ENCODE measurements at regions not wholly inside any gene's neighbourhood (a gene's known extent, or its start where the extent isn't known, plus 50 kb on each side); places are given as distances from the start of the nearest gene placed in this dataset.
A peak's percentile ranks its signal among the peaks of the same experiment; 100 is the strongest.

DNA sequence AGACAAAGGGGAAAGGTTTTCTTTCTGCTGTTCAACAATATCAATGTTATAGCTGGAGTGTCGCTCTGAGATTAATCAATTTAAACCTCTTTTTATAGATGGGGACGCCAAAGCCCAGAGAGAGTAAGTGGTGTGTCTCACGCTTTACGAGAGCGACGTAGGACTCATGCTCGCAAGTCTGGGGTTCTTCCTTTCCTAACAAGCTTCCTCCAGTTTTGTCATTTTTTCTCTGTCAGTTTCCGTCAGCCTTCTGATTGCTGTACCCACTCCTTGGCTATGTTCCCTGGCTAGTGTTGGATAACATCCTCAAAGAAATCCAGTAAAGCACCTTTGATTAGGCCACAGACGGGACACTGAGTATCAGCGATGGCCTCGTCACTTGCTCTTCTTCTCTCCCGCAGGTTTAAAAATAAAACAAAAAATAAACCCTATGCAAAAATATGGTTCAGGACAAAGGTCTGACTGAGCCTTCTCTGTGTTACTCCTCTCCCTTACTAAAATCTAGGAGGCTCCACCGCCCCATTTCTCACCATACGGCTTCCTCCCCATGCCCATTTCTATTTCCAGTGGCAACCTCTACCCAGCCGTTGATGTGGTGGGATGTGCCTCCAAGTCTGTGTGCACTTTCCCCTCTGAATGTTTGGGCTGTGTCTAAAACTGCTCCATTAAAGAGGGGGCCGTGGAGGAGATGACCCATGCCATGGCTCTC, 172.7 kb upstream of the PARP11 start:
- no peak for DNase-seq

DNA sequence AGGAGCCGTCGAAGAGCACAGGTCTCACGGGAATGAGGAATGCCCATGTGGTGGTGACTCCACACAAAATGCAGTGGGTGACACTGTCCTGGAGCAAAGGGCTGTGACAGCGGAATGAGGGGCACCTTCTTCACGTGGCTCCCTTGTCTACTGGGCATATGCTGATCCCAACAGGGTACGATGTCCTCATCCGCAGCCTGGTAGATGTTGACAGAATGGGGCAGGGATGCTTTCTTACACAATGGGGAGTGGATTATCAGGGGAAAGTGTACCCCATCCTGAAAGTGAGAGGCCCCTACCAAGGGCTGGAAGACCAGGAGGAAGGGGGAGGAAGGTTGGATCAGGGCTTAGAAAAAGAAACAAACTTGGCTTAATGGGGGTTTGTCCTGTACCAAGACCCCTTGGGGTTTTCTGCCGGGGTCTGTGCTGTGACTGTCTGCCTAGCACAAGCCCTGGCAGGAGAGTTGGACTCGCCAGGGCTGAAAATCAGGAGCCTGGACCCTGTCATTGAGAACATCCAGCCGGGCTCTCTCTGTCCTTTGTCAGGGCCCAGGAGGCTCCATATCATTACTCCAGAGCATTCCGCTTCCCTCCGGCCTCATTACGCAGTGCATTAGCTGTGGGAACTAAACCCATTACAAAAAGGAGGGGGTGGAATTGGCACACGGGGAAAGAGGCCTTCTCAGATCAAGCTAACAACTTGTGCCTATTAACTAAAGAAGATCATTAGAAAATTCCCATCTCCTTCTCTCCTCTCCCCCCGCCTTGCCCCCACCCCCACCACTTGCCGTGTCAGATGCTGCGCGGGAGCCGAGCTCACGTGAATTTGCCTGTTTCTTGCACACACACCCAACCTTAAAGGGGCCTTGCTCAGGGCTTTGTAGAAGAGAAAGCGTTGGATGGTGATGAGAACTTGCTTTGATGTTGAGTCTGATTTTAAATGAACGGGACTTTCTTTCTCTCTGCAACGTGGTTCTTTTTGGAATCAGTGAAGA, 171.8 kb upstream of the PARP11 start:
- DNase-seq: no peak

DNA sequence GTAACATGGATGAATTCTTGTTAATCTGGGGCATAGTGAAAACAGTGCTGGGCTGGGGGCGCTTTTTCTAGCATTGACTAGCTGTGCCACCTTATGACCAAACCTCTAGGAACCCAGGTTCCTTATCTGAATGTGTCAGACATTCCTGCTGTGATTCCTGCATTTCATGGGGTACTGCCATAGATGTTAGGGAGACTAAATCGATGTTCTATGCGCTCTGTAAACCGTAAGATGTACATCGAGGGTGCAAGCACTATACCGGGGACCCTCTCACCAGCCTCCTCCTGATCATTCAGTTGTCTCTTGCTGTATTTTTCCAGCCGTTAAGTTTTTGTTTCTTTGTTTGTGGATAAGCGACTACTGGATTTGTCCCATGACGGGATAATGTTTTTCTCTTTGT, 170.9 kb upstream of the PARP11 start:
- DNase-seq: no peak

DNA sequence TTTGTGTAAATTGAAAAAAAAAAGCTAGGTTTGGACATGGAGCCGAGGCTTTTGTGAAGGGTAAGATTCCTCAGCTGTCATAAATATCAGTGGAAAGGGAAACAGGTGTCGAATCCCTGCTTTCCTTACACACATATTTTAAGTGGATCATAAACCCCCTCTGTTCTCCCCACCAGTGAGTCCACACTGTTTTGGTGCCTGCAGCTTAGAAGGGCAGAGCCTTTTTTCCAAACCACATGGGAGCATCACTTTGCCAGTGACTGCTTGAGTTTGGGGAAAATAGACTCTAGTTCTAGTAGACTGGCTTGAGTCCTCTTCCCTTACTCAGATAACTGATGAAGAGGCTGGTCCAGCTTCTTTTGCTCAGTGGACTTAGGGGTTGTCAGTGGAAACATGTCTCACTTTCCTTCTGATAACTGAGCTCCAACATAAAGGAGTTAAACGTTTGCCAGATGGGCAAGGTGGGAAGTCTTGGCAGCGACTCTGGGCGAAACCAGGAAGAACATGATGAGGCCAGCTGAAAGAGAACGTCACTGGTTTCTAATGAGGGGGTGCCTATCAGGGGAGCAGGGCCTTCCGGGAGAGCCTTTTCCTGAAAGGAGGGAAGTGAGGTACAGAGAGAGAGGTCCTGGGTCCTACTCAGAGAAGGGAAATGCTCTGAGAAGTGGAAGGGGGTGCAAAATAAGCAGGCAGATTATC, 168.1 kb upstream of the PARP11 start:
- DNase-seq: no peak

DNA sequence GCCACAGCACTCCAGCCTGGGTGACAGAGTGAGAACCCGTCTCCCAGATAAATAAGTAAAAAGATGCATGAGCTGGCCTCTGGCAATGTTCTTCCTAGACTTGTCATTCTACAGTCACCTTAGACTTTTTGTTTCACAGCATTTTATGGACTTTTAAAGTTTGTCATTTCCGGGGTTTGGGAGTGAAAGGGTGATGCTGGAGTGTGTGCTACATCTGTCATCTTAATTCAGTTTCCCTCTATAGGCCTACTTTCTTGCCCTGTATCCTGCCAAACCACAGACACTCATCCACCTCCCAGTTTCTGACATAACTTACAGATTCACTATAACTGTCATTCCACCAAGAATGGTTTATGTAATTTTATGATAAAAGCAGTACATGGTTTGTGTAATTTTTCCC, 166.7 kb upstream of the PARP11 start:
- DNase-seq: no peak

DNA sequence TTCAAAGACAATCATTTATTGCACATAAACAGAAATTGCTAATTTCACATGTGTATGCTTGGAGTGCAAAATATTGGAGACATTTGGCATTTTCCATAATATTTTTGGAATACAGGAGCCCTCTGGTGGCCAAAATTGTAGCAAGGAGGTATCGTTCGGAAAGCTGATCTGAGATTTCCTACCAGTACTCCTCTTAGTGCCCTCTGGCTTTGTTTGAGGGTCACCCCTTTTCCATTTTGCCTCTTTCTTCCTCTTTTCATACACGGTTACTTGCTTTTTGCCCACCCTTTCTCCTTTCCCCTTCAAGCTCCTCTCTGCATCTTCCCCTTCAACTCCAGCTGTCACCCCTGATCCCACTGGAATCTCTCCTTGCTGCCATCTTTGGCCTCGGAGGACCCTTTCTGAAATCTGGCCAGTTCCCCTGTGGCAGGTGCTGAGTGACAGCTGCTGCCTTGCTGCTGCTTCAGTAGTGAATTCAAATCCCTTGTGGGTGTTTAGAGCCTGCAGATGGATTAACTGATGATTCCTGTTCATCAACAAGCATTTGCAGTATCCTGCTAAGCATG, 164.6 kb upstream of the PARP11 start:
- DNase-seq: peak in 1 of 2 experiments; percentile 1

DNA sequence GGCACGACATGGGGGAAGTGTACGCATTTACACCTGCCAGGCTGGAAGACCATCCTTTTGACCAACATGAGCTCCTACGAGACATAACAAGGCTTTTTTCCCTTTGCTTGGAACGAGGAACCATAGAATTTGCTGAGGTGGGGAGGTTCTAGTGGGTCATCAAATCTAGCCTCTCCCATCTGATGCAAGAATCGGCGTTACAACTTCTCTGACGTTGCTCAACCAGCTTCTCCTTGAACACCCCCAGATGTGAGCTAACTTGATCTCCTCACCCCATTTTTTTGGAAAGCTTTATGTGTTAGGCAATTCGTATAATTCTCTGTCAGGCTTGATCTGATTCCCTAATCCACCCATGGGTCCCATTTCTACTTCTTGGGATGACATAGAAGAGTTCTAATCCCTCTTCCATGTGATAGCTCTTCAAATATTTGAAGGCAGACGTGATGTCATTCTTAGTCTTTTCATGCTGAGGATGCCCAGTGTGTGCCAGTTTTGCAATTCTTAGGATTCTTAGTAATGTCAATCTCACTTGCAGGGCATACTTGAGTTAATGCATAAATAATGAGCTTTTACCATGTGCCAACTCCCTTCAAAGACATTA, 163.6 kb upstream of the PARP11 start:
- DNase-seq: no peak

DNA sequence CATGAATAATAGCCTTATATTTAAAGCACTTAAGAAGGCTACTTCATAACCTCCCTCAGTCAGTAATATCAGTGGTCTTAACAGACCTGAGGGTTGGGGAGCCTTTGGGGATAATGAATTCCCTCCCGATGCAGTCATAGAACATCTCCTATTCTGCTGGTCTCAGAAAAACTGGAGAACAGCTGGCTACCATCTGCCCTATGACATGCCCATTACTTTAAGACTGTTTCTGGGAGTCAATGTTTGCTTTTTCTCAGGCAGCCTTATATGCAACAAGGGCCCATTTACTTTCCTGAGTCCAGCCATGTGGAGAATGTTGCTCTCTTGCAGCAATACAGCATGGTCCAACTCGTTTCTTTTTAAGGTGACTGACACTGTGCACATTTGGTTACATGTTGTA, 161.7 kb upstream of the PARP11 start:
- no peak for DNase-seq

DNA sequence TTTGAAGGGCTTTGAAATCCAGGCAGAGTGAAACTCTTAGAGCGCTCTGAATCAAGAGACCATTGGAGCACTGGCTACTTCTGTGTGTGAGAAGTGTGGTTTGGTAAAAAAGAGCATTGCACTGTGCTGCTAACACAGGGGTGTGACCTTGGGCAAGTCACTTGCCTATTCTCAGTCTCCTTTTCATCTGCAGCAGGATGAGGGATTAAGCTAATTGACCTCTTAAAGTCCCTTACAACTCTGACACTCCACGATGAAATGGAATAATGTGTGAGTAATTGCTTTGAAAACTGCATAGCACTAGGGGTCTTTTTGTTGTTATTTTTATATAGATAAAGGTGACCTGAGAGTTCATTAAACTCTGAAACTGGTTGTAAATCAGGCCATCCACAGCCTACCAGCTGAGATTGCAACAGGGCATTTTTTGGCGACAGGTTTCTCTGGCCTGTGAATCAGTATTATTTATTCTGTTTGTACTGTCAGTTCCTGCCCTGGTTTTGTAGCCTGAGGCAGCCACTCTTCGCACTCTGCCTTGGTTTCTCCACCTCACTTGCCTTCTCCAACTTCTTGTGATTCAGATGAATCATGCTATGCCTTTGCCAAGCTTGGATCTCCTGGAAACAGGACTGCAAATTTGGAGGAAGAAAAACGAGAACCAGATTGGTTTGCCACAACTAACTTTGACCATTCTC, 159.9 kb upstream of the PARP11 start:
- DNase-seq: no peak

DNA sequence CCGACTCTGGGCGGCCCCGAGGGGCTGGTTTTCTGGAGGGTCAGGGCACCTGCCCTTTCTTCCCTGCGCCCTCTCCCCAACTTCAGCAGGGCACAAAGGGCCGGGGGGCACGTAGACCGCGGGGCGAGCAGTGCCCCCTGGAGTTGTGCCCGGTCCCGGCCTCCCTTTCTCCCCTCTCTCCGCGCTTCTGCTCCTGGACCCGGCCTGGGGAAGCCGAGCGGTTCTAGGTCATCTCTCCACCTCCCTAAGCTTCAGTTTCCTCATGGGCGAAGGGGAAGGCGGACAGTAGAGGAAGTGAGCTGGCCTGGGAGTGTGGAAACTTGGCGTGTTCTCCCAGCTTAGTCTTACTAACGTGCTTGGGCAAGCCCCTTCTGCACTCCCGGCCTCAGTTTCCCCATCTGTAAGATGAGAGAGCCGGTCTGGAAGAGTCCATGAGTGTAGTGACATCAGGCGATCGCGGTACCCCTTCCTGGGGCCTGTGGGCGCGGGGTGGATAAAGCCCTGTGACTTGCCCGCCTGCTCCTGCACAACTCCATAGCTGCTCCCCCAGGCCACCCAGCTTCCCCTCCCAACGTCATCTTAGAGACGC, 158.6 kb upstream of the PARP11 start:
- DNase-seq: no peak

DNA sequence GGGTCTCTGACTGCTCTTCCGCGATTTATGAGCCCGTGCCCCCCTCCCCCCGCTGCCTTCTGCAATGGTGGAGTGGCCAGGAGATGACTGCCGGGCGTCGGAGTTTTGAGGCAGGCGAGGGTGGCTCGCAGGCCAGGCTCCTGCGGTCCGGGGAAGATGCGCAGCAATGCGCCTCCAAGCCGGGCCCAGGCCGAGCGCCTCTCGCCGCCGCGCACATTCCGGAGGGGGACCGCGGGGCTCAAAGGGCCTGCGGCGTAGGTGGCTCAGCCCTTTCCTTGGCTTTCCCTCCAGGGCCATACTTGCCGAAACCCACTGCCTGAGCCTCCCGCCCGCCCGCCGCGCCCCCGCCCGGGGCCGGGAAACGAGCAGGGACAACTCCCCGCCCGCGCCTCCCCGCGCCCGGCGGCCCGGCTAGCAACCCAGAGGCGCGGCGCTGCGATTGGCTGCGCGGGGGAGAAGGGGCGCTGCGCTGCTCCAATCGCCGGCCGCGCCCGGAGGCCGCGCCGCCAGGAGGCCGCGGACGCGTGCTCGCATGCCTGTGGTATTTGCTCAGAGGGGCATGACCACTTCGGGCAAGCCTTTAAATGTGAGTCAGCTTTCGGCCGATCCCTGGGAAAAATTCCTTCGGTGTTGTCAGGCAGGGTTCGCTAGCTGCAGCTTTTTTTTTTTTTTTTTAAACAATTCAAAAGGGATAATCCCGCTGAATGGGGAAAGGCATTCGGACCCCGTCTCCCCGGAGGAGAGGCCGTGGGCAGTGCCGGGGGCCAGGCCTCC, 157.9 kb upstream of the PARP11 start:
- DNase-seq: no peak

DNA sequence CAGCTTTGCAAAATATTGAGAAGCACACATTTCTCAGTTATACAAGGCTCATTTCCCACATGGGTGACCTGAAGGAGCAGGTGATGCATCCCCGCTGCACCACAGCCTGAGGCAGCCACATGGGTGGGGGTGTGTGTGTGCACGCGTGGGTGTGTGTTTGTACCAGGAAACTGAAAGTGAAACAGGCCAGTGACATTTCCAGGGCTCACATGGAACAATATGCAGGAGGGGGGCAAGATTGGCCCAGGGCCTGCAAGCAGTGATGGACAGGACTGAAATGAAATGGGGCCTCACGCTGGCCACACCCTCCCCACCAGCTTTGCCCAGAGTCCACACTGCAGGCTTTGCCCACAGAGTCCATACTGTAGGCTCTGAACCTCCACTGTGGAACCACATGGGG, 154.2 kb upstream of the PARP11 start:
- no peak for DNase-seq

DNA sequence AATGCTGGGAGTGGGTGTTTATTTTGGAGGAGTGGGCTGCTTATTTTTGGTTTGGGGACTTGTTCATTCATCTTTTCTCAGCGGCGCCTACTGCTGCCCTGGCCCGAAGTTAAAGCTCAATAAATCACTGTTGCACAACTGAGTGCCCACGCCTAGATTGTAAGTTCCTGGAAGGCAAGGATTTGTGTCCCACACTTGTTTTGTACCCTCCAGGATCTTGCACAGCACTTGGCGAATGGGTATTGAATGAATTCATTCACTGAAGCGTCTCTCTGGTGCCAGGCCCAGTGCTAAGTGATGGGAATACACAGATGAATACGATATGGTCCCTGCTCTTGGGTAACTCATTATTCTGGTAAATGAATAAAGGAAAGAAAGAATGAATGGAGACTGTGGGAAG, 153.3 kb upstream of the PARP11 start:
- no peak for DNase-seq

DNA sequence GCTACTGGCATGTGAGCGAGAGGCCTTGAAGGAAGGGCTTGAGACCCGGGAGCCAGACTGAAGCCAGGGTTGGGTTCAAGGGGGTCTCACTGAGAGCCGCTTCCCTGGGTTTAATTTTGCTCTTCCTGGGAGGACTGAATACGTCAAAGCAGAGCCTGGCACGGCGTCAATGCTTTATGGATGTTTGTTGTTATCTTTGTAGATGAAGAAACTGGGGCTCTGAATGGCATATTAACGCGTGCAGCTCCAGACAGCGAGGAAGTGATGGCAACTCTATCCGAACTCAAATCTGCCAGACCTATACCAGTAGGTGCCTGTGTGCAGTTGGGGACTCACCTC, 152.8 kb upstream of the PARP11 start:
- no peak for DNase-seq

DNA sequence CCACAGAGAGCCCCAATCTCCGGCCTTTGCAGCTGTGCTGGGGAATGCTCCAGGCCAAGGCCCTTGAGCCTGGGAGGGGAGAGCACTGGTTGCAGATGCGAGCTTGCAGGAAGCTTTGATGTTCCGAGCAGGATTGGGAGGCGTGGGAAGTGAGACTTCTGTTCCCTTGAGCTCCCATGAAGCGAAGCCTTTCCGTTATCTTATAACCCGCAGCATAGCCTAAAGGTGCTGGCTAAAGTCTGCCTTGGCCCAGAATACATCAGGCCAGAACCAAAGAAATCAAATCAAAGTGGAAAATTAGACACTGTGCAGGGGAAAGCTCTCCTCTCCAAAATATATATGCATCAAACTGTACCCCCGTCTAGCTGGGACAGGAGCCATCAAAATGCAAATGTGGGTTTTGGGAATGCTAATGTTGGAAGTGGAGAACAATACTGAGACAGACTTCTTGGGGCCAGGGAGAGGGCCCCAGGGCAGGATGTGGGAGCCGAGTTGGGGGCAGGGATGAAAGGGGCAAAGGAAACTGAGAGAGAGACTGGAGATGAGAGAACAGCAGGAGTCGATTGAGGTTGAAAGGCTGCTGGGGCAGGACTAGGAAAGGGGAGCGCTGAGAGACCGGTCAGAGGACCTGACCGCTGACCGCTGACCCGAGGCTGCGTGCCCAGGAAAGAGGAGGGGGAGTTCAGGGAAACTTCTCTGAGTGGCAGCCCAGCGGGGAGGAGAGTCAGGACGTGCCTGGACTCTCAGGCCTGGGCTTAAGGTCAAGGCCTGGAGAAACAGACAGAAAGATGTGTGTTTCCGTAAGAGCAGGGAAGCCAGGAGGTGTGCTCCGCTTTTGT, 152.2 kb upstream of the PARP11 start:
- DNase-seq: no peak

DNA sequence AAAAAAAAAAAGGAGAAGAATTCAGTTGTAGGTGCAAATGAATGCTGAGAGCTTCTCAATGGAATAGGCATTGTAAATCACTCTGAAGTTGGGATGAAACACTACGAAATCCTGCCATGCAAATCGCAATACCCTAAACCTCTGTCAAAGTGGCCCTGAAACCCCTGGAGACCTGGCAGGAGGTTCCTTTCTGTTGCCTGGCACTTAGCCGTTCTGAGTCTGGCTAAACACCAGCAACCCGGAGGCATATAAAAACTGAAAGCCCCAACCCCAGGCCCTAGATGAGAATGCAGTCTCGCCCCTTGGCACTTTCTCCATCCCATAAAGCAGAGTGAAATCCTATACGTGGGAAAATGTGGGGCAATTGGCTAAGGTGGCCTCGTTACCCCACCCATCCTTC, 151.5 kb upstream of the PARP11 start:
- DNase-seq: no peak

DNA sequence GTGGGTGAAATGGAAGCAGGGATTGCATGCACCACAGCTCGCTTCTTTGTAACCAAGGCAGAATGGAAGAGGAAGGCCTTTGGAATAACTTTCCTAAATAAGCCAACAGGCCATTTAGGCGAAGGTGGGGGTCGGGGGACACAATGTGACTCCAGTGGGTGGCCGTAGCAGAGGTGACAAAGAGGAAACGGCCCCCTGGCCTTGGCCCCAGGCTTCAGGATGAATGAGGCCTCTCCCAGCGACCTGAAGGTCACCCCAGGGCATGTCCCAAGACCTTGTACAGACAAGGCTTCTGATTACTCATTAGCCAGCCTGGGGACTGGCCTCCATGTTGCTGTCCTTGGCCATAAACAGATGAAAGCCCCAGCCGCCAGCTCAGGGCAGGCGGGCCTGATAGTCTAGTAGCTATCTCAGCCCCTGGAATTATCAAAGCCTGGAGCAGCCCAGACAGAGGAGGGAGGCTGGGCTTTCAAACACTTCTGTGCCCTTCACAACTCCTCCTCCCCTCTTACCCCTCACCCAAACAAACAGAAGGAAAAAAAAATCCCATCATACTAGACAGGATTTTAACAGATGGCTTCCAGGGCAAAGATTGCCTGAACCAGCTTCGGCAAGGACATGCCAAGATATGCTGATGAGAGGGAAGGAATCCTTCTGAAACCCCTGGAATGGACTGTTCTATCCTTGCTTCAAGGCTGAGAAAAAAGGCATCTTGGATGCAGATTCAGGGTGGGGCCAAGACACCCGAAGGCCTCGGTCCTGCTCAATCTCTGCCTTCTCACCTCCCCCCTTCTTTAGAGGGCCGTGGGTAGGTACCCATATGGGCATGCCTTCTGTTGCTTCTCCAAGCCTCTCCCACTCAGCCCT, 142.3 kb upstream of the PARP11 start:
- no peak for DNase-seq

DNA sequence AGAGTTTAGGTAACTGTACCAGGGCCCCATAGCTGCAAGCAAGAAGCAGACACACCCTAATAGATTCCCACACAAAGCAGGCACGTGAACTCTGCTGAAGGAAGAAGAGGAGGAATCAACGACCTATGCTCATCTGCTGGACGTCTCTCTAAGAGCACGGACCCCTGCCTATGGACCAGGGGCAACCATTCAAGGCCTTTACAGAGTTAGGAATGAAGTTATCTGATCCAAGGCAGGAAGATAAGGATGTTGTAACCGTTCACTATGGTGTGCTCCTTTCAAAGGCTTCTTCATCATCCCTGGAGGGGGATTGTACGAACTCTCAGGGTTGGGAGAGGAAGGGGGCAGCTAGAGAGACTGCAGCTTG, 141.6 kb upstream of the PARP11 start:
- DNase-seq: no peak

DNA sequence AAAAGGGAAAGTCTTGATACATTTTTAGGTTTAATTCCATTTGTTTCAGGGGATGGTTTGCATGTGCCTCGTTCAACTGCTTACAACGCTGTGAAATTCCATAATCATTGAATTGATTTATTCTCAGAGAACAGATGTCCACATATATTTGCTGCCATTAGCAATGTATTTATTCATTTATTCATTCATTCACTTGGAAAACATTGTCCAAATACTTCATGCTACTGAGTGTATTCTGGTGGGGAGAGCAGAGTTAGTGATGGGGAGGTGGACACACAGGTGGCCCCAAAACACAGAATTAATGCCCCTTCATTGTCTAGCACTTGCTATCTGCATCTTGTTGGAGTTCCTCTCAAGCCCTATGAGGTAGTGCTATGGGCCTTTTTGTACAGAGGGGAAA, 141.2 kb upstream of the PARP11 start:
- no peak for DNase-seq
